Parathyroid adenoma (tissue), 2 donors: ENCODE measurements at regions not wholly inside any gene's neighbourhood (a gene's known extent, or its start where the extent isn't known, plus 50 kb on each side); places are given as distances from the start of the nearest gene placed in this dataset.

ENCODE experiments used
- H2AFZ ChIP-seq: fragments of 300-600 bp; sonication (generic); one replicate; pipeline ENCODE4 v1.7.0; 2017; ENCODE audit warnings: antibody characterized with exemption, mild to moderate bottlenecking
- H3K27ac ChIP-seq: fragments of 300-600 bp; sonication (generic); one replicate; pipeline ENCODE4 v1.7.0; 2017
- H3K27me3 ChIP-seq: fragments of 300-600 bp; sonication (generic); one replicate; pipeline ENCODE4 v1.7.0; 2017; ENCODE audit warnings: low read length; ENCODE audit not compliant: control insufficient read depth, insufficient read depth
- H3K36me3 ChIP-seq: fragments of 300-600 bp; sonication (generic); one replicate; pipeline ENCODE4 v1.7.0; 2017; ENCODE audit warnings: low read length; ENCODE audit not compliant: control insufficient read depth, insufficient read depth
- H3K4me1 ChIP-seq: fragments of 300-600 bp; sonication (generic); one replicate; pipeline ENCODE4 v1.7.0; 2017; ENCODE audit warnings: control low read depth
- H3K4me2 ChIP-seq: fragments of 300-600 bp; sonication (generic); one replicate; pipeline ENCODE4 v1.7.0; 2017; ENCODE audit warnings: low read length
- H3K4me3 ChIP-seq: fragments of 300-600 bp; sonication (generic); one replicate; pipeline ENCODE4 v1.7.0; 2017; ENCODE audit warnings: low read depth, low read length
- H3K79me2 ChIP-seq: fragments of 300-600 bp; sonication (generic); one replicate; pipeline ENCODE4 v1.7.0; 2017; ENCODE audit warnings: control low read depth
- H3K9ac ChIP-seq: fragments of 300-600 bp; sonication (generic); one replicate; pipeline ENCODE4 v1.7.0; 2017; ENCODE audit warnings: mild to moderate bottlenecking
- H3K9me3 ChIP-seq: fragments of 300-600 bp; sonication (generic); one replicate; pipeline ENCODE4 v1.7.0; 2017; ENCODE audit warnings: low read length; ENCODE audit not compliant: control insufficient read depth
- CTCF ChIP-seq: fragments of 300-600 bp; sonication (generic); IDR thresholded peaks from one replicate; pipeline ENCODE4 v1.7.0; 2017; ENCODE audit warnings: antibody characterized with exemption, mild to moderate bottlenecking
- donor health status: primary hyperparathyroidism.

GRCh38 chr11:16612566-16613261 is 125.7 kb upstream of the C11orf58 start:
- H3K4me2 ChIP-seq = peak overlapping the region; percentile 65
- no peak overlapping the region for H3K27ac ChIP-seq
- no peaks in the 10 kb centered on the region for H3K27me3 ChIP-seq
- no peak overlapping the region for H2AFZ ChIP-seq
- no peaks in the 10 kb centered on the region for H3K36me3 ChIP-seq
- no peaks in the 10 kb centered on the region for H3K79me2 ChIP-seq
- no peaks in the 10 kb centered on the region for H3K9me3 ChIP-seq
- no peak overlapping the region for H3K9ac ChIP-seq
- H3K4me1 ChIP-seq = no peaks in the 10 kb centered on the region
- no peak overlapping the region for H3K4me3 ChIP-seq
- TF ChIP-seq CTCF = no peak

GRCh38 chr11:16611926-16612565 is 126.4 kb upstream of the C11orf58 start:
- Histone ChIP-seq H3K79me2 (no peaks in the 10 kb centered on the region), H3K4me2 (no peak overlapping the region), H3K36me3 (no peaks in the 10 kb centered on the region), H3K9ac (no peak overlapping the region), H3K27ac (no peak overlapping the region), H3K4me3 (no peak overlapping the region), H3K9me3 (no peaks in the 10 kb centered on the region), H3K4me1 (no peaks in the 10 kb centered on the region), H2AFZ (no peak overlapping the region), H3K27me3 (no peaks in the 10 kb centered on the region)
- no peak for TF ChIP-seq CTCF

- no peak for TF ChIP-seq CTCF
- H3K27ac ChIP-seq = no peak overlapping the region
- no peaks in the 10 kb centered on the region for H3K36me3 ChIP-seq
- H3K9ac ChIP-seq = no peak overlapping the region
- no peaks in the 10 kb centered on the region for H3K4me1 ChIP-seq
- H3K9me3 ChIP-seq = no peaks in the 10 kb centered on the region
- H3K4me2 ChIP-seq = no peak overlapping the region
- H3K4me3 ChIP-seq = no peak overlapping the region
- no peaks in the 10 kb centered on the region for H3K79me2 ChIP-seq
- H3K27me3 ChIP-seq = no peaks in the 10 kb centered on the region
- no peak overlapping the region for H2AFZ ChIP-seq
Observed at GRCh38 chr11:16611401-16611921, 127.0 kb upstream of the C11orf58 start.

- Histone ChIP-seq H3K79me2 (no peaks in the 10 kb centered on the region), H3K4me1 (no peaks in the 10 kb centered on the region), H3K9ac (no peak overlapping the region)
Observed at GRCh38 chr11:16610738-16611388, 127.6 kb upstream of the C11orf58 start.

More at GRCh38 chr11:16610738-16611388, 127.6 kb upstream of the C11orf58 start:
- TF ChIP-seq CTCF = no peak
- Histone ChIP-seq H3K9me3 (no peaks in the 10 kb centered on the region), H3K4me2 (no peak overlapping the region), H3K4me3 (no peak overlapping the region), H3K36me3 (no peaks in the 10 kb centered on the region), H2AFZ (no peak overlapping the region), H3K27me3 (no peaks in the 10 kb centered on the region), H3K27ac (no peak overlapping the region)
